ENCODE measurements at regions not wholly inside any gene's neighbourhood (a gene's known extent, or its start where the extent isn't known, plus 50 kb on each side); places are given as distances from the start of the nearest gene placed in this dataset.

DNA sequence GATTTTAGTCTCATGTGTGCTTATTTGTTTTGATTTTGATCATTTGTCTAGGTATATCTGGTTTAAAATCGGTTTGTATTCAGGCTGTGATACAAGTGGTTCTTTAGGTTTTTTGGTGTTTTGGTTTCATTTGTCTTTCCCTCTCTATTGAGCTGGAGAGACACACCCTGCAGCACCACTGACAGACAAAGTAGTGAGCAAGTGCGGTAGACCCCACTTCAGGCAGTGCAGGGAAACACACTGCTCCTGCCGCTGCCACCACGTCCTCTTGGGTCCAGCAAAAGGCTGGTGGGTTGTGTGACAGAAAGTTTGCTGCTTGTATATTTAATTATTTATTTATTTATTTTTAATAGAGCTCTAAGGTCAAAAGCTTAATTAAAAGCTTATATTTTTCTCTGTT lies 801.0 kb downstream of the NR2F1-AS1 start:
- H3K36me3 ChIP-seq: no peaks in the 10 kb centered on the region
- intact Hi-C loops (cut with DNase I): no loop called here
- TF ChIP-seq, protein P1, sequence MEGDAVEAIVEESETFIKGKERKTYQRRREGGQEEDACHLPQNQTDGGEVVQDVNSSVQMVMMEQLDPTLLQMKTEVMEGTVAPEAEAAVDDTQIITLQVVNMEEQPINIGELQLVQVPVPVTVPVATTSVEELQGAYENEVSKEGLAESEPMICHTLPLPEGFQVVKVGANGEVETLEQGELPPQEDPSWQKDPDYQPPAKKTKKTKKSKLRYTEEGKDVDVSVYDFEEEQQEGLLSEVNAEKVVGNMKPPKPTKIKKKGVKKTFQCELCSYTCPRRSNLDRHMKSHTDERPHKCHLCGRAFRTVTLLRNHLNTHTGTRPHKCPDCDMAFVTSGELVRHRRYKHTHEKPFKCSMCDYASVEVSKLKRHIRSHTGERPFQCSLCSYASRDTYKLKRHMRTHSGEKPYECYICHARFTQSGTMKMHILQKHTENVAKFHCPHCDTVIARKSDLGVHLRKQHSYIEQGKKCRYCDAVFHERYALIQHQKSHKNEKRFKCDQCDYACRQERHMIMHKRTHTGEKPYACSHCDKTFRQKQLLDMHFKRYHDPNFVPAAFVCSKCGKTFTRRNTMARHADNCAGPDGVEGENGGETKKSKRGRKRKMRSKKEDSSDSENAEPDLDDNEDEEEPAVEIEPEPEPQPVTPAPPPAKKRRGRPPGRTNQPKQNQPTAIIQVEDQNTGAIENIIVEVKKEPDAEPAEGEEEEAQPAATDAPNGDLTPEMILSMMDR (IDR thresholded peaks at IDR 0.05): no peak
- TF ChIP-seq POLR2A (IDR thresholded peaks at IDR 0.05): no peak
- no peaks in the 10 kb centered on the region for H3K4me1 ChIP-seq
- H3K27ac ChIP-seq: no peak overlapping the region
- no peak overlapping the region for H3K4me3 ChIP-seq (replicated peaks in 1 of 3)
- WGBS, 2 donors: 54 to 56% methylated on average over 4 of the region's 4 CpGs
- DNase-seq: no peak
- no peaks in the 10 kb centered on the region for H3K27me3 ChIP-seq
- no peaks in the 10 kb centered on the region for H3K9me3 ChIP-seq

GRCh38 chr5:92779536-92779935 lies 801.5 kb downstream of the NR2F1-AS1 start:
- Histone ChIP-seq H3K36me3 (no peaks in the 10 kb centered on the region), H3K27me3 (no peaks in the 10 kb centered on the region), H3K4me1 (no peaks in the 10 kb centered on the region), H3K27ac (no peak overlapping the region), H3K9me3 (no peaks in the 10 kb centered on the region), H3K4me3 (replicated peaks in 1 of 3) (no peak overlapping the region)
- TF ChIP-seq POLR2A (IDR thresholded peaks at IDR 0.05): no peak
- TF ChIP-seq, protein P1 (IDR thresholded peaks at IDR 0.05): no peak
- DNase-seq: no peak
- intact Hi-C loops (cut with DNase I): no loop called here

- H3K4me1 ChIP-seq: no peaks in the 10 kb centered on the region
- H3K36me3 ChIP-seq: no peaks in the 10 kb centered on the region
- H3K4me3 ChIP-seq (replicated peaks in 1 of 3): no peak overlapping the region
- no peak for TF ChIP-seq POLR2A (IDR thresholded peaks at IDR 0.05)
- TF ChIP-seq, protein P1 (IDR thresholded peaks at IDR 0.05): no peak
- H3K9me3 ChIP-seq: no peaks in the 10 kb centered on the region
- no peaks in the 10 kb centered on the region for H3K27me3 ChIP-seq
- intact Hi-C loops (cut with DNase I): no loop called here
- DNase-seq: no peak
- 87 to 88% methylated on average over 3 of the region's 3 CpGs for WGBS, 2 donors
- H3K27ac ChIP-seq: no peak overlapping the region
These were observed 802.8 kb downstream of the NR2F1-AS1 start for GRCh38 chr5:92778261-92778660.

GRCh38 chr5:92777421-92777820 lies 803.6 kb downstream of the NR2F1-AS1 start:
- intact Hi-C loops (cut with DNase I): no loop called here
- Histone ChIP-seq H3K4me3 (replicated peaks in 1 of 3) (no peak overlapping the region), H3K27me3 (no peaks in the 10 kb centered on the region), H3K36me3 (no peaks in the 10 kb centered on the region), H3K9me3 (no peaks in the 10 kb centered on the region), H3K27ac (no peak overlapping the region), H3K4me1 (no peaks in the 10 kb centered on the region)
- TF ChIP-seq, protein P1 (IDR thresholded peaks at IDR 0.05): no peak
- no peak for TF ChIP-seq POLR2A (IDR thresholded peaks at IDR 0.05)
- WGBS, 2 donors: 55 to 63% methylated on average over 1 of the region's 1 CpG
- no peak for DNase-seq

GRCh38 chr5:92775711-92776615 lies 805.1 kb downstream of the NR2F1-AS1 start:
- Histone ChIP-seq H3K36me3 (no peaks in the 10 kb centered on the region), H3K9me3 (no peaks in the 10 kb centered on the region), H3K4me1 (no peaks in the 10 kb centered on the region), H3K4me3 (replicated peaks in 1 of 3) (no peak overlapping the region), H3K27me3 (no peaks in the 10 kb centered on the region), H3K27ac (no peak overlapping the region)
- intact Hi-C loops (cut with DNase I): no loop called here
- 84 to 86% methylated on average over 5 of the region's 5 CpGs for WGBS, 2 donors
- DNase-seq: no peak
- TF ChIP-seq POLR2A (IDR thresholded peaks at IDR 0.05): no peak
- TF ChIP-seq, protein P1 (IDR thresholded peaks at IDR 0.05): no peak

Data from thyroid gland (tissue), 4 donors.